Psoas muscle (tissue), 7 donors: ENCODE measurements at regions not wholly inside any gene's neighbourhood (a gene's known extent, or its start where the extent isn't known, plus 50 kb on each side); places are given as distances from the start of the nearest gene placed in this dataset.
"Not testable (repeated sequence)": the region's sequence is repeated elsewhere in the genome, so short reads cannot be mapped to it uniquely, and the experiment has no call there.

Source experiments
- ATAC-seq, 4 donors: fragments of 200-7000 bp; cut with Tn5 transposase; one replicate each; pipeline ENCODE4 v1.9.1; 2020; ENCODE audit warnings: moderate library complexity in 3 of 4, mild to moderate bottlenecking in 2 of 4
- DNase-seq, 2 donors: peaks; one replicate each; pipeline ENCODE4 v3.0.0-alpha.2; 2020
- H3K27ac ChIP-seq: fragments of 200-600 bp; one replicate; pipeline ENCODE4 v1.8.0; 2022
- H3K27me3 ChIP-seq, 3 donors: fragments of 200-600 bp in 1 of 3; one replicate each; pipeline versions ENCODE4 v1.6.1 to v1.8.0; 2013 to 2022; ENCODE audit warnings: low read length in 2 of 3, mild to moderate bottlenecking in 2 of 3, moderate library complexity in 1 of 3; ENCODE audit not compliant: insufficient read depth in 3 of 3
- H3K36me3 ChIP-seq, 2 donors: fragments of 200-600 bp in 1 of 2; one replicate each; pipeline versions ENCODE4 v1.6.1 to v1.8.0; 2013 to 2022; ENCODE audit warnings: low read depth in 1 of 2, mild to moderate bottlenecking in 1 of 2, moderate library complexity in 1 of 2; ENCODE audit not compliant: insufficient read depth in 1 of 2
- H3K4me1 ChIP-seq: fragments of 200-600 bp; one replicate; pipeline ENCODE4 v1.8.0; 2022
- H3K4me3 ChIP-seq: fragments of 200-600 bp; one replicate; pipeline ENCODE4 v1.8.0; 2022; ENCODE audit warnings: mild to moderate bottlenecking
- H3K9me3 ChIP-seq: fragments of 200-600 bp; one replicate; pipeline ENCODE4 v1.8.0; 2022
- WGBS, 3 donors: extraction: QIAGEN DNeasy Blood & Tissue Kit; methylation state at CpG; one replicate each; pipeline versions ENCODE4 v1.1.6 to v1.1.7; 2013; 5-methylcytosine and 5-hydroxymethylcytosine counted together
- intact Hi-C, 2 donors: fragments of 100-400 bp; cut with DNase I; formaldehyde crosslinking; loops; one replicate each; pipeline versions ENCODE4 v1.11.0 to v1.14.2; 2022
- TF ChIP-seq, protein P1 (sequence below): fragments of 200-600 bp; IDR thresholded peaks from one replicate; pipeline ENCODE4 v1.8.0; 2022; ENCODE audit warnings: antibody characterized with exemption
- donor health status: healthy with polysubstance abuse.
- donor health status: DM: no; HTN: no; CAD: no; lungs with moderate emphysema.
- donor health status: Bipolar disorder and iron deficiency.
- donor health status: healthy.
- donor health status: DM: yes; HTN: yes; CAD: no.
- donor health status: DM: no; HTN: no; CAD: no.
- donor health status: DM: yes; HTN: yes; CAD: no.

DNA sequence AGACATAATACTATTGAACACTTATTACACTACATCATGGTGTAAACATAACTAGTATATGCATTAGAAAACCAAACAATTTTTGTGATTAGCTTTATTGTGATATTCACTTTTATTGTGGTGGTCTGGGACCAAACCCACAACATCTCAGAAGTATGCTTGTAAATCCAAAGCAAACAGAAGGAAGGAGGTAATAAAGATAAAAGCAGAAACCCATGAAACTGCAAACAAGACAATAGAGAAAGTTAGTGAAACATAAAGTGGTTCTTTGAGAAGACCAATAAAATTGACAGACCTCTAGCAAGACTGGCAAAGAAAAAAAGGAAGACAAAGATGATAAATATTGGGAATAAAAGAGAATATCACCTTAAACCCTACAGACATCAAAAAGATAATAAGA lies 268.3 kb downstream of the RPAP3 start:
- no peaks in the 10 kb centered on the region for H3K9me3 ChIP-seq

DNA sequence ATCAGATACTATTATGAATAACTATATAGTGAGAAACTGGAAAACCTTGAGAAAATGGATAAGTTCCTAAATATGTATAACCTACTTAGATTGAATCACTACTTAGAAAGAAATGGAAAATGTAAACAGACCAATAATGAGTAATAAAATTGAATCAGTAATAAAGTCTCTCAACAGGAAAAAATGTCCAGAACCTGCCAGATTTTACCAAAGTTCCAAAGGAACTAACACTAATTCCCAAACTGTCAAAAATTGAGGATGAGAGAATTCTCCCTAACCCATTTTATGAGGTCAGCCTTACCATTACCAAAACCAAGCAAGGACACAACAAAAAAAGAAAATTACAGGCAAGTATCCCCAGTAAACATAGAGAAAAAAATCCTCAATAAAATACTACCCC lies 272.0 kb downstream of the RPAP3 start:
- H3K4me1 ChIP-seq, result no peaks in the 10 kb centered on the region
- H3K27me3 ChIP-seq, result no peaks in the 10 kb centered on the region
- H3K36me3 ChIP-seq, result no peaks in the 10 kb centered on the region
- no peak overlapping the region for H3K27ac ChIP-seq
- no peak overlapping the region for H3K4me3 ChIP-seq
- ATAC-seq (no peak), DNase-seq (no peak)
- intact Hi-C loops, result no loop called here
- no peaks in the 10 kb centered on the region for H3K9me3 ChIP-seq
- TF ChIP-seq, protein P1, sequence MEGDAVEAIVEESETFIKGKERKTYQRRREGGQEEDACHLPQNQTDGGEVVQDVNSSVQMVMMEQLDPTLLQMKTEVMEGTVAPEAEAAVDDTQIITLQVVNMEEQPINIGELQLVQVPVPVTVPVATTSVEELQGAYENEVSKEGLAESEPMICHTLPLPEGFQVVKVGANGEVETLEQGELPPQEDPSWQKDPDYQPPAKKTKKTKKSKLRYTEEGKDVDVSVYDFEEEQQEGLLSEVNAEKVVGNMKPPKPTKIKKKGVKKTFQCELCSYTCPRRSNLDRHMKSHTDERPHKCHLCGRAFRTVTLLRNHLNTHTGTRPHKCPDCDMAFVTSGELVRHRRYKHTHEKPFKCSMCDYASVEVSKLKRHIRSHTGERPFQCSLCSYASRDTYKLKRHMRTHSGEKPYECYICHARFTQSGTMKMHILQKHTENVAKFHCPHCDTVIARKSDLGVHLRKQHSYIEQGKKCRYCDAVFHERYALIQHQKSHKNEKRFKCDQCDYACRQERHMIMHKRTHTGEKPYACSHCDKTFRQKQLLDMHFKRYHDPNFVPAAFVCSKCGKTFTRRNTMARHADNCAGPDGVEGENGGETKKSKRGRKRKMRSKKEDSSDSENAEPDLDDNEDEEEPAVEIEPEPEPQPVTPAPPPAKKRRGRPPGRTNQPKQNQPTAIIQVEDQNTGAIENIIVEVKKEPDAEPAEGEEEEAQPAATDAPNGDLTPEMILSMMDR, result no peak

More for the DNA sequence above, 268.3 kb downstream of the RPAP3 start:
- no peak overlapping the region for H3K27ac ChIP-seq
- H3K4me1 ChIP-seq, result no peaks in the 10 kb centered on the region
- DNase-seq, result no peak
- no peak overlapping the region for H3K4me3 ChIP-seq
- intact Hi-C loops, result no loop called here
- ATAC-seq, result no peak
- TF ChIP-seq, protein P1, result no peak
- no peaks in the 10 kb centered on the region for H3K36me3 ChIP-seq
- no peaks in the 10 kb centered on the region for H3K27me3 ChIP-seq

DNA sequence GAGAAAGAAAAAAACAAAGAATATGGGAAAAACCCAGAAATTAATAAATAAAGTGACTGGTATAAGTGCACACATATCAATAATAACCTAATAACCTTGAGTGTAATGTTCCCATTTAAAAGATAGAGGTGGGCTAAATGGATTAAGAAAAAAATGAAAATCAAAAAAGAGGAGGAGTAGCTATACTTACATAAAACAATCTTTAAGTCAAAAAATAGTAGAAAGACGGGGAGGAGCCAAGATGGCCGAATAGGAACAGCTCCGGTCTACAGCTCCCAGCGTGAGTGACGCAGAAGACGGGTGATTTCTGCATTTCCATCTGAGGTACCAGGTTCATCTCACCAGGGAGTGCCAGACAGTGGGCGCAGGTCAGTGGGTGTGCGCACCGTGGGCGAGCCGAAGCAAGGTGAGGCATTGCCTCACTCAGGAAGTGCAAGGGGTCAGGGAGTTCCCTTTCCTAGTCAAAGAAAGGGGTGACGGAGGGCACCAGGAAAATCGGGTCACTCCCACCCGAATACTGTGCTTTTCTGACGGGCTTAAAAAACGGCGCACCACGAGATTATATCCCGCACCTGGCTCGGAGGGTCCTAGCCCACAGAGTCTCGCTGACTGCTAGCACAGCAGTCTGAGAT lies 279.0 kb downstream of the RPAP3 start:
- not testable (repeated sequence) for H3K27me3 ChIP-seq, ATAC-seq
- 89 to 93% (median 92%) methylated on average over 20 to 21 of the region's 21 CpGs for WGBS, 3 donors

DNA sequence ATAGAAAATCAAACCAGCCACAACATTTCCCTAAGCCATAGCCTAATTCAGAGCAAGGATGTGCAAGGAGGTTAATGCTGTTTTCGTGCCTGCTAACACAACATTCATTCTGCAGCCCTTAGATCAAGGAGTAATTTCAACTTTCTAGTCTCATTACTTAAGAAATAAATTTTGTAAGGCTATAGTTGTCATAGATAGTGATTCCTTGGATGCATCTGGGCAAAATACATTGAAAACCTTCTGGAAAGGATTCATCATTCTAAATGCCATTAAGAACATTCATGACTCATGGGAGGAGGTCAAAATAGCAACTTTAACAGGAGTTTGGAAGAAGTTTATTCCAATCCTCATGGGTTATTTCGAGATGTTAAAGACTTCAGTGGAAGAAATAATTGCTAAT lies 283.2 kb downstream of the RPAP3 start:
- TF ChIP-seq, protein P1, result no peak
- DNase-seq (no peak), ATAC-seq (no peak)
- WGBS, 3 donors, result 29 to 34% (median 32%) methylated on average over 2 of the region's 2 CpGs
- no peak overlapping the region for H3K27ac ChIP-seq
- no peaks in the 10 kb centered on the region for H3K36me3 ChIP-seq
- H3K9me3 ChIP-seq, result no peaks in the 10 kb centered on the region
- peaks cover 0 to 4% (median 0%) of the 10 kb centered on the region in 3 donors for H3K27me3 ChIP-seq
- no peak overlapping the region for H3K4me3 ChIP-seq
- intact Hi-C loops, result no loop called here
- no peaks in the 10 kb centered on the region for H3K4me1 ChIP-seq

More for the DNA sequence above, 279.0 kb downstream of the RPAP3 start:
- H3K9me3 ChIP-seq, H3K27ac ChIP-seq, intact Hi-C loops, H3K4me3 ChIP-seq, H3K4me1 ChIP-seq, DNase-seq, H3K36me3 ChIP-seq: not testable (repeated sequence)

DNA sequence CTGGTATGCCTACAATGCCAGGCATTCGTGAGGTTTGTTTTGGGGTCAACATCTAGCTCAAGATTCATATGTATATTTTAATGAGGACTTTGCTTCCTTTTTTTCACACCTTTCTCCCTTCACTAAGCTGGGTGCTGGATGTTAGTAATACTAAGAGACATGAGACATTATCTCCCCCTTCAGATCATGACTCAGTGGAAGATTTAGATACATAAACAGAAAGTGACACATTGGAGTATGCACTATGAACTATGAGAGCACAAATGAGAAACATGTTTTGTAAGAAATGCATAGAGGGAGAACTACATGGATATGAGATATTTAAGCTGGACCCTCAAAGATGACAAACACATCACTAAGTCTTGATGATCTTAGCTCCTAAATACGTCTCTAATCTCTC lies 286.3 kb downstream of the RPAP3 start:
- WGBS, 3 donors, result 88 to 91% (median 88%) methylated on average over 2 of the region's 2 CpGs
- Histone ChIP-seq H3K27me3 (peaks cover 0 to 4% (median 0%) of the 10 kb centered on the region in 3 donors), H3K4me1 (no peaks in the 10 kb centered on the region), H3K27ac (no peak overlapping the region), H3K9me3 (no peaks in the 10 kb centered on the region), H3K4me3 (no peak overlapping the region), H3K36me3 (no peaks in the 10 kb centered on the region)
- TF ChIP-seq, protein P1, result no peak
- ATAC-seq, result no peak
- intact Hi-C loops, result no loop called here
- DNase-seq, result no peak
